ENCODE measurements at regions not wholly inside any gene's neighbourhood (a gene's known extent, or its start where the extent isn't known, plus 50 kb on each side); places are given as distances from the start of the nearest gene placed in this dataset.

GRCh38 chr1:86227026-86227425, 70.5 kb upstream of the COL24A1 start:
- no peak for TF ChIP-seq EZH2 (IDR thresholded peaks at IDR 0.05; ENCODE audit: low read length, unreplicated experiment)
- TF ChIP-seq CTCF (conservative IDR thresholded peaks at IDR 0.05; ENCODE audit: low read depth, low read length): no peak
